HG02884 (cell line): ENCODE measurements at regions not wholly inside any gene's neighbourhood (a gene's known extent, or its start where the extent isn't known, plus 50 kb on each side); places are given as distances from the start of the nearest gene placed in this dataset.

ENCODE experiments used
- ATAC-seq: cut with Tn5 transposase; IDR thresholded peaks from one replicate; pipeline ENCODE4 v1.9.1; 2021; ENCODE audit warnings: mild to moderate bottlenecking, moderate library complexity; ENCODE audit not compliant: unreplicated experiment

GRCh38 chr10:56905051-56905450 lies 544.0 kb upstream of the ZWINT start:
- no peak for ATAC-seq

GRCh38 chr10:56902554-56902953 lies 541.5 kb upstream of the ZWINT start:
- no peak for ATAC-seq

- no peak for ATAC-seq
Observed at GRCh38 chr10:56895306-56895705, 534.2 kb upstream of the ZWINT start.

- no peak for ATAC-seq
Observed at GRCh38 chr10:56881218-56881617, 520.2 kb upstream of the ZWINT start.

GRCh38 chr10:56880606-56881005 lies 519.5 kb upstream of the ZWINT start:
- ATAC-seq = no peak

- ATAC-seq = no peak
Observed at GRCh38 chr10:56874950-56875349, 513.9 kb upstream of the ZWINT start.

GRCh38 chr10:56871160-56871668 lies 510.2 kb upstream of the ZWINT start:
- ATAC-seq = no peak

GRCh38 chr10:56867236-56867635 lies 506.2 kb upstream of the ZWINT start:
- ATAC-seq = no peak

GRCh38 chr10:56856569-56856968 lies 495.5 kb upstream of the ZWINT start:
- ATAC-seq = no peak

- ATAC-seq = no peak
Observed at GRCh38 chr10:56844978-56845529, 484.0 kb upstream of the ZWINT start.

GRCh38 chr10:56836659-56837058 lies 475.6 kb upstream of the ZWINT start:
- no peak for ATAC-seq

GRCh38 chr10:56831681-56832080 lies 470.6 kb upstream of the ZWINT start:
- no peak for ATAC-seq

GRCh38 chr10:56823849-56824248 lies 462.8 kb upstream of the ZWINT start:
- ATAC-seq = peak; percentile 76

- ATAC-seq = no peak
Observed at GRCh38 chr10:56805022-56805421, 444.0 kb upstream of the ZWINT start.

- ATAC-seq = no peak
Observed at GRCh38 chr10:56785292-56785691, 424.2 kb upstream of the ZWINT start.

GRCh38 chr10:56782503-56782902 lies 421.4 kb upstream of the ZWINT start:
- ATAC-seq = no peak

GRCh38 chr10:56771343-56771742 lies 410.3 kb upstream of the ZWINT start:
- no peak for ATAC-seq

- ATAC-seq = no peak
Observed at GRCh38 chr10:56763090-56763489, 402.0 kb upstream of the ZWINT start.

- no peak for ATAC-seq
Observed at GRCh38 chr10:56745490-56745889, 384.4 kb upstream of the ZWINT start.

GRCh38 chr10:56728349-56728748 lies 367.3 kb upstream of the ZWINT start:
- peak; percentile 59 for ATAC-seq

- ATAC-seq = no peak
Observed at GRCh38 chr10:56722912-56723311, 361.9 kb upstream of the ZWINT start.

- ATAC-seq = no peak
Observed at GRCh38 chr10:56715262-56715661, 354.2 kb upstream of the ZWINT start.

GRCh38 chr10:56698506-56698905 lies 337.4 kb upstream of the ZWINT start:
- ATAC-seq = no peak
